Ascending aorta (tissue), 2 donors: ENCODE measurements at regions not wholly inside any gene's neighbourhood (a gene's known extent, or its start where the extent isn't known, plus 50 kb on each side); places are given as distances from the start of the nearest gene placed in this dataset.

Source experiments
- DNase-seq, 2 donors: peaks; one replicate each; pipeline ENCODE4 v3.0.0-alpha.2; 2019; ENCODE audit warnings: low spot score in 2 of 2
- H3K27ac ChIP-seq, 2 donors: fragments of 200-600 bp; sonication (generic); one replicate each; pipeline ENCODE4 v1.5.1; 2016 to 2017; ENCODE audit warnings: mild to moderate bottlenecking in 1 of 2
- H3K27me3 ChIP-seq: fragments of 200-600 bp; sonication (generic); one replicate; pipeline ENCODE4 v1.5.1; 2017
- H3K36me3 ChIP-seq, 2 donors: fragments of 200-600 bp; sonication (generic); one replicate each; pipeline ENCODE4 v1.5.1; 2016
- H3K4me1 ChIP-seq, 2 donors: fragments of 200-600 bp; sonication (generic); one replicate each; pipeline ENCODE4 v1.5.1; 2016 to 2017; ENCODE audit warnings: mild to moderate bottlenecking in 1 of 2
- H3K4me3 ChIP-seq, 2 donors: fragments of 200-600 bp; sonication (generic); one replicate each; pipeline ENCODE4 v1.5.1; 2016 to 2017; ENCODE audit warnings: mild to moderate bottlenecking in 1 of 2
- H3K9me3 ChIP-seq, 2 donors: fragments of 200-600 bp; sonication (generic); one replicate each; pipeline ENCODE4 v1.5.1; 2016
- CTCF ChIP-seq, 3 experiments: fragments of 200-600 bp in 2 of 3; fragments of 450-650 bp in 1 of 3; sonication (generic) in 2 of 3; IDR thresholded peaks; one replicate each; pipeline ENCODE4 v1.5.1; 2016 to 2019; ENCODE audit warnings: antibody characterized with exemption in 3 of 3, mild to moderate bottlenecking in 1 of 3, moderate library complexity in 1 of 3
- intact Hi-C: fragments of 100-400 bp; cut with DNase I; formaldehyde crosslinking; loops from one replicate; pipeline ENCODE4 v1.15.1; 2023

DNA sequence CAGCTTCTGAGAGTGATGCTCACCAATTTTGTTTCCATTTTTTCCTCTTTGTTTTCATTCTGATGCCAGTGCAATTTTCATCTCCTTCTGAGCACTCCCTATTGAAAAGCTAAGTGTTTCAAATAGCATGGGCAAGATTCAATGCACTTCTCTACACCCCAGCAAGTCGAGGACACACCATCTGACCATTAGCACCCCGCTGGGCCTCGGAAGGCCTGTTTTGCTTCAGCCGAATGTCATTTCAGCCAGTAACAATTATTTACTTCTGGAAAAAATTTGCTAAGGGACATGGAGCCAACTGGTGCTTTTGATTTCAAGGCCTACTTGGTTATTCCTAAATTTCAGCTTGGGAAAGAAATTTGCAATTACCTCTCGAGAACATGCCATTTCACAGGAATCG lies 392.4 kb downstream of the RNF144A start:
- intact Hi-C loops = no loop called here
- H3K4me1 ChIP-seq = peaks cover 0 to 7% of the 10 kb centered on the region in 2 donors
- no peak overlapping the region for H3K27ac ChIP-seq
- no peaks in the 10 kb centered on the region for H3K9me3 ChIP-seq
- H3K36me3 ChIP-seq = no peaks in the 10 kb centered on the region
- H3K4me3 ChIP-seq = no peak overlapping the region
- no peaks in the 10 kb centered on the region for H3K27me3 ChIP-seq
- TF ChIP-seq CTCF (IDR thresholded peaks at IDR 0.05) = no peak
- DNase-seq = no peak

DNA sequence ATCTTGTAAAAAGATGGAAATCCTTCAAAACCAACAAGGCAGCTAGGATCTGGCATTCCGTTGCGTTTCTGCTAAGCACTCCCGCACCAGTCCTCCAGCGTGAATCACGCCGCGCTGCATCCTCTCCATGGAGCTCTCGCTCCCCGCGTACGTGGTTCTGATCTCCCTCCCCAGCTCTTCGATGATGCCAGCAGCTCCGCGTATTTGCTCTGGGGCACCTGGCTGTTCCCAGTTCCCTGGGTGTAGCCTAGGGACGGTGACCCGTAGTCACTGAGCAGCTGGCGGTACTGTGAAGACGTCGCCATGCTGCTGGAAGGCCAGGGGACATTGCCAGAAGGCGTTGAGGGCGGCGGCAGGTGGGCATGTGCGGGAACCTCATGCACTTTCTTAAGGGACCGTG lies 407.5 kb downstream of the RNF144A start:
- no peak for DNase-seq
- TF ChIP-seq CTCF (IDR thresholded peaks at IDR 0.05) = no peak
- Histone ChIP-seq H3K4me1 (no peaks in the 10 kb centered on the region), H3K9me3 (no peaks in the 10 kb centered on the region), H3K4me3 (no peak overlapping the region), H3K27me3 (no peaks in the 10 kb centered on the region), H3K36me3 (no peaks in the 10 kb centered on the region), H3K27ac (no peak overlapping the region)
- intact Hi-C loops = no loop called here

DNA sequence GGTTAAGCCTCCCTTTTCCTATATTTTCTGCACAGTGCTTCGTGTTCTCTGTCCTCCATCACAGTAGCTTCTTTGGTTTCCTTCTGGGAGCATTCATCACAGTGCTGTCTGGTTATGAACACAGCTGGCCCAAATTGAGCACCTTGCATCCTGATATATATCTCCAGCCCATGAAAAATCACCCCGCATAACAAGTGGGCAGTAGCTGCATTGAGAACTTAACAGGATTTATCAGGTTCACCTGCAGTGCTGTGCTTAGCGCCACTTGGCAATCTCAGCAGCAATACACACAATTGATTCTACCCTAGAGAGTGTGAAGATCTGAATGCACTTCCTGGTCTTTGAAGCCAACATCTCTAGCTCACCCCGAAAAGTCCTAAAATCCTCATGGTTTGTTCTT lies 408.0 kb downstream of the RNF144A start:
- Histone ChIP-seq H3K9me3 (no peaks in the 10 kb centered on the region), H3K4me1 (no peaks in the 10 kb centered on the region), H3K36me3 (no peaks in the 10 kb centered on the region), H3K4me3 (no peak overlapping the region), H3K27ac (no peak overlapping the region), H3K27me3 (no peaks in the 10 kb centered on the region)
- no peak for TF ChIP-seq CTCF (IDR thresholded peaks at IDR 0.05)
- intact Hi-C loops = no loop called here
- no peak for DNase-seq

- no peaks in the 10 kb centered on the region for H3K9me3 ChIP-seq
- TF ChIP-seq CTCF (IDR thresholded peaks at IDR 0.05) = no peak
- intact Hi-C loops = no loop called here
- H3K4me1 ChIP-seq = no peaks in the 10 kb centered on the region
- H3K4me3 ChIP-seq = no peak overlapping the region
- DNase-seq = no peak
- no peak overlapping the region for H3K27ac ChIP-seq
- H3K36me3 ChIP-seq = no peaks in the 10 kb centered on the region
- no peaks in the 10 kb centered on the region for H3K27me3 ChIP-seq
Measured at GRCh38 chr2:7329465-7329864, 412.3 kb downstream of the RNF144A start.

DNA sequence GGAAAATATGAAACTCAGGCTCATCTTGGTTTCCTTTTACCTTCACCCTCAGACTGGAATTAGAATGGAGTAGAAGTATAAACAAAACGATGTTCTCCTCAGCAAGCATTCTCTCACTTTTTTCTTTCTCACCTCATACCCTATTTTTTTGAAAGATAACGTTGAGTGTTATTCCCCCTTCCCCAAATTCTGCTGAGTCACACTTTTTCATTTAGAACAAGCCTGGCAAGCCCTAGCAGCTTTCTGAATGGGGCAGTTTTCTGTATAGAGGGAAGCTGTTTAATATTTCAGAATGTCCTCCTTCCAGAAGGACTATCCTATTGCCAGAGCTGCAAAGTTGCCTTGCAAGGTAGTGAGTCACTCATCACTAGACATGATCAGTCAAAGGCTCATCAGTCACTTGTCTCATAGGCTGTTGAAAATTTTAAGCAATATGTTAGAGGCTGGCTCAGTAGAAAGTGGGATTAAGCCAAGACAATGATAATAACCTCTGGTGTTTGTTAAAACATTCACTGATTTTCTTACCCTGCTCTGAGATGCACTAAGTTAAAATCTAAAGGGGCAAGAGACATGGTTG lies 416.1 kb downstream of the RNF144A start:
- Histone ChIP-seq H3K9me3 (no peaks in the 10 kb centered on the region), H3K4me3 (no peak overlapping the region), H3K4me1 (no peaks in the 10 kb centered on the region), H3K36me3 (no peaks in the 10 kb centered on the region), H3K27me3 (no peaks in the 10 kb centered on the region), H3K27ac (no peak overlapping the region)
- intact Hi-C loops = no loop called here
- no peak for DNase-seq
- no peak for TF ChIP-seq CTCF (IDR thresholded peaks at IDR 0.05)

DNA sequence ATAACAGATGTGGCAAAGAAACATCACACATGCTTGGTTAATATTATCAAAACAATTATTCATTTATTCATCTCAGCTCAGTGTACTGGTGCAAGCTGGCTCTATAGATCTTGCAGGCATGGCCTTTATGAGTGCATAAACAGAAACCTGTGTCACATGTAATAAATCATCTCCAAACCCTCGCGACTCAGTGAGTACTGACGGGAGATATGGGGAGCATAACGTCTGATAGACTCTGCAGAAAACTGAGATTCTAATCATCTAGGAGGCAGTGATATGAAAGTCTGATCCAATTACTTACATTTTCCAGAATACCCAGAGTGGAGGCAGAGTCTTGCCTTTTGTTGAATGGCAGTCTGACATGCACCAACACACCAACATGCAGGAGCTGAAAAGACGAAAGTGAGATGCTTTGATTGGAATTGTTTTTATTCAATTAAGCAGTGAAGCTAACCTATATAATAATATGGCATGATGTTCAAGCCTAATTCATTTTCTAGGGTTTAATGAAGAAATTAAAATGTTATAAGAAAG lies 416.8 kb downstream of the RNF144A start:
- H3K36me3 ChIP-seq = no peaks in the 10 kb centered on the region
- no peaks in the 10 kb centered on the region for H3K9me3 ChIP-seq
- H3K27me3 ChIP-seq = no peaks in the 10 kb centered on the region
- H3K4me3 ChIP-seq = no peak overlapping the region
- H3K27ac ChIP-seq = no peak overlapping the region
- intact Hi-C loops = no loop called here
- TF ChIP-seq CTCF (IDR thresholded peaks at IDR 0.05) = no peak
- no peaks in the 10 kb centered on the region for H3K4me1 ChIP-seq
- DNase-seq = no peak
